Transverse colon (tissue), 4 donors: ENCODE measurements at regions not wholly inside any gene's neighbourhood (a gene's known extent, or its start where the extent isn't known, plus 50 kb on each side); places are given as distances from the start of the nearest gene placed in this dataset.

Experiments used
- DNase-seq: peaks from one replicate; pipeline ENCODE4 v3.0.0-alpha.2; 2019
- H3K27ac ChIP-seq, 4 donors: fragments of 200-600 bp; sonication (generic); 2 replicates each; pipeline ENCODE4 v1.5.1; 2016 to 2018; ENCODE audit warnings: inconsistent platforms in 4 of 4
- H3K27me3 ChIP-seq: fragments of 200-600 bp; sonication (generic); 2 replicates; pipeline ENCODE4 v1.5.1; 2017; ENCODE audit warnings: inconsistent platforms
- H3K36me3 ChIP-seq, 4 donors: fragments of 200-600 bp; sonication (generic); 2 replicates each; pipeline ENCODE4 v1.5.1; 2017 to 2019; ENCODE audit warnings: inconsistent platforms in 4 of 4
- H3K4me1 ChIP-seq, 4 donors: fragments of 200-600 bp; sonication (generic); 2 replicates each; pipeline ENCODE4 v1.5.1; 2017 to 2020; ENCODE audit warnings: inconsistent platforms in 4 of 4
- H3K4me3 ChIP-seq, 4 donors: fragments of 200-600 bp; sonication (generic); 1 replicate in 1 of 4; 2 replicates in 3 of 4; pipeline versions ENCODE4 v1.5.1 to v1.6.1; 2017 to 2019; ENCODE audit warnings: inconsistent platforms in 4 of 4
- H3K9me3 ChIP-seq, 2 donors: fragments of 200-600 bp; sonication (generic); 2 replicates each; pipeline ENCODE4 v1.5.1; 2017 to 2019; ENCODE audit warnings: inconsistent platforms in 2 of 2
- EP300 ChIP-seq: sonication (generic); formaldehyde crosslinking; IDR thresholded peaks from one replicate; pipeline ENCODE4 v1.6.1; 2017; ENCODE audit warnings: antibody characterized with exemption, low read depth
- POLR2A ChIP-seq: fragments of 450-650 bp; IDR thresholded peaks from one replicate; pipeline ENCODE4 v1.6.1; 2016; ENCODE audit warnings: antibody characterized with exemption, mild to moderate bottlenecking, moderate library complexity
- POLR2AphosphoS5 ChIP-seq, 3 donors: sonication (generic); formaldehyde crosslinking; IDR thresholded peaks; one replicate each; pipeline ENCODE4 v1.6.1; 2016; ENCODE audit warnings: antibody characterized with exemption in 3 of 3
- WGBS, 2 donors: methylation state at CpG; one replicate each; pipeline ENCODE4 v1.1.5; 2018; ENCODE audit warnings: low coverage in 1 of 2; 5-methylcytosine and 5-hydroxymethylcytosine counted together
- in situ Hi-C, 4 donors: fragments of 200-750 bp; cut with MboI; loops; one replicate each; pipeline versions ENCODE4 v1.15.0 to v1.15.1; 2017; ENCODE audit warnings: low sequenced_read_pairs in 3 of 4, low pct_ligation_motif_present in 1 of 4, low pct_unique_long_range_greater_than_20kb in 1 of 4
- intact Hi-C: fragments of 100-400 bp; cut with DNase I; formaldehyde crosslinking; loops from one replicate; pipeline ENCODE4 v1.15.1; 2023; ENCODE audit warnings: low total_unique reads
- TF ChIP-seq, protein P1 (sequence below), 5 experiments: fragments of 200-600 bp in 3 of 5; fragments of 450-650 bp in 2 of 5; sonication (generic) in 3 of 5; IDR thresholded peaks; 1 replicate in 2 of 5; 2 replicates in 3 of 5; pipeline ENCODE4 v1.5.1; 2016 to 2017; ENCODE audit warnings: antibody characterized with exemption in 5 of 5, inconsistent platforms in 3 of 5, mild to moderate bottlenecking in 2 of 5, moderate library complexity in 1 of 5

DNA sequence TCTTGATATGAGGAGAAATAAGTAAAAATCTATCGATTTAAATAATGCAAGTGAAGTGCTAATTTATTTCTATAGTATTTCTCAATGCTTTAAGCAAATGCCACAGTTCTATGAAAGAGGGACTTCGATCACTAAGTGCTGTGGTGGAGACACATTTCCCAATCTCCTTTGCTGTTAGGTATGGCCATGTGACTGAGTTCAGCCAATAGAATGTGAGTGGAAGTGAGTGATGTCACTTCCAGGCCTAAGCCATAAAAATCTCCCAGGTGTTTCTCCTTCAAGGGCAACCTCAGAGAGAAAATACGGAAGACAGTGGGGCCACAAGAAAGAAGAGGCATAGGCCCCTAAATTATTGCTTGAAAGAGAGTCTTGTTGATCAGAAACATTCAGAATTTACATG, 100.3 kb upstream of the ANKH start:
- Histone ChIP-seq H3K27ac (no peak overlapping the region), H3K27me3 (no peaks in the 10 kb centered on the region), H3K9me3 (no peaks in the 10 kb centered on the region), H3K4me3 (no peak overlapping the region), H3K4me1 (peaks cover 0 to 10% (median 3%) of the 10 kb centered on the region in 4 donors), H3K36me3 (no peaks in the 10 kb centered on the region)
- intact Hi-C loops (no loop called here), in situ Hi-C loops (no loop called here)
- TF ChIP-seq, protein P1, sequence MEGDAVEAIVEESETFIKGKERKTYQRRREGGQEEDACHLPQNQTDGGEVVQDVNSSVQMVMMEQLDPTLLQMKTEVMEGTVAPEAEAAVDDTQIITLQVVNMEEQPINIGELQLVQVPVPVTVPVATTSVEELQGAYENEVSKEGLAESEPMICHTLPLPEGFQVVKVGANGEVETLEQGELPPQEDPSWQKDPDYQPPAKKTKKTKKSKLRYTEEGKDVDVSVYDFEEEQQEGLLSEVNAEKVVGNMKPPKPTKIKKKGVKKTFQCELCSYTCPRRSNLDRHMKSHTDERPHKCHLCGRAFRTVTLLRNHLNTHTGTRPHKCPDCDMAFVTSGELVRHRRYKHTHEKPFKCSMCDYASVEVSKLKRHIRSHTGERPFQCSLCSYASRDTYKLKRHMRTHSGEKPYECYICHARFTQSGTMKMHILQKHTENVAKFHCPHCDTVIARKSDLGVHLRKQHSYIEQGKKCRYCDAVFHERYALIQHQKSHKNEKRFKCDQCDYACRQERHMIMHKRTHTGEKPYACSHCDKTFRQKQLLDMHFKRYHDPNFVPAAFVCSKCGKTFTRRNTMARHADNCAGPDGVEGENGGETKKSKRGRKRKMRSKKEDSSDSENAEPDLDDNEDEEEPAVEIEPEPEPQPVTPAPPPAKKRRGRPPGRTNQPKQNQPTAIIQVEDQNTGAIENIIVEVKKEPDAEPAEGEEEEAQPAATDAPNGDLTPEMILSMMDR (IDR thresholded peaks at IDR 0.05), result no peak
- TF ChIP-seq POLR2A (no peak), POLR2AphosphoS5 (IDR thresholded peaks at IDR 0.05) (no peak)
- WGBS, 2 donors, result 94 to 100% methylated on average over 3 of the region's 3 CpGs
- no peak for DNase-seq

DNA sequence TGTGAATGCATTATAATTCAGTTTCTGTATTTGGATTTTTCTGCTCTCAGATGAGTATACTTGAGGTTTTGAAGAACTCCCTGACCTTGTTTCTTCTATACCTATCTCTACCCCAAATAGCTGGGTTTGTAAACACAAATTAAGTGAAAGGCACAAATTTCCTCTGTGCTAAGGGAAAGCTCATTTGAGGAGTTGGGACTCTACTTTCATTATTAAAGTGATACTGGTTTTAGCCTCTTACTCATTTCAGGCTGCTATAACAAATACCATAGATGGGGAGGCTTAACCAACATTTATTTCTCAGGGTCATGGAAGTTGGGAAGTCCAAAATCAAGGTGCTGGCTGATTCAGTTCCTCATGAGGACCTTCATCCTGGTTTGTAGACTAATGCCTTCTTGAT, 97.2 kb upstream of the ANKH start:
- intact Hi-C loops, result no loop called here
- TF ChIP-seq EP300, result no peak
- TF ChIP-seq POLR2AphosphoS5 (IDR thresholded peaks at IDR 0.05), result no peak
- no peak for TF ChIP-seq POLR2A
- TF ChIP-seq, protein P1 (IDR thresholded peaks at IDR 0.05), result no peak
- H3K36me3 ChIP-seq, result no peaks in the 10 kb centered on the region

DNA sequence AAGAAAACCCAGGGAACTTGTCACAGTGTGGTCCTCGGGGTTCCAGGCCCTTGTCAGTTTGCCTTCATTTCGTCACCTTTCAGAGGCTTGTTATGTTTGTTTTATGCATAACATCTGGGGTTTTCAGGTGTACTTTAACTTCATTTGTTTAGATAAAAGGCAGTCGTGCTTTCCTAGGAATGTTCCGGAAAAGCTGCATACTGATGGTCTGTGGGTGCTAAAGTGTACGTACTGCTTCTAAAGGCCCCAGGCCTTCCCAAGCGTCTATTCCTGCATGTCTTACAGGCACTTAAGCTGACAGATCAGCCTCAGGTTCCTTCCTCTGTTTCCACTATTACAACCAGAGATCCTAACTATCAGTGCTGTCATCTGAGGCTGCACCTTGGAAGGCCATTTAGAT, 95.6 kb upstream of the ANKH start:
- no peak overlapping the region for H3K27ac ChIP-seq
- DNase-seq, result no peak
- no peaks in the 10 kb centered on the region for H3K9me3 ChIP-seq
- intact Hi-C loops (no loop called here), in situ Hi-C loops (no loop called here)
- TF ChIP-seq POLR2AphosphoS5 (IDR thresholded peaks at IDR 0.05) (no peak), POLR2A (no peak), EP300 (no peak)
- TF ChIP-seq, protein P1 (IDR thresholded peaks at IDR 0.05), result no peak
- 80 to 86% methylated on average over 2 to 6 of the region's 6 CpGs for WGBS, 2 donors
- H3K27me3 ChIP-seq, result no peaks in the 10 kb centered on the region
- no peaks in the 10 kb centered on the region for H3K4me1 ChIP-seq
- H3K36me3 ChIP-seq, result no peaks in the 10 kb centered on the region
- no peak overlapping the region for H3K4me3 ChIP-seq

More for the DNA sequence above, 97.2 kb upstream of the ANKH start:
- H3K27ac ChIP-seq, result no peak overlapping the region
- in situ Hi-C loops, result no loop called here
- no peaks in the 10 kb centered on the region for H3K27me3 ChIP-seq
- no peaks in the 10 kb centered on the region for H3K9me3 ChIP-seq
- no peaks in the 10 kb centered on the region for H3K4me1 ChIP-seq
- DNase-seq, result no peak
- no peak overlapping the region for H3K4me3 ChIP-seq

DNA sequence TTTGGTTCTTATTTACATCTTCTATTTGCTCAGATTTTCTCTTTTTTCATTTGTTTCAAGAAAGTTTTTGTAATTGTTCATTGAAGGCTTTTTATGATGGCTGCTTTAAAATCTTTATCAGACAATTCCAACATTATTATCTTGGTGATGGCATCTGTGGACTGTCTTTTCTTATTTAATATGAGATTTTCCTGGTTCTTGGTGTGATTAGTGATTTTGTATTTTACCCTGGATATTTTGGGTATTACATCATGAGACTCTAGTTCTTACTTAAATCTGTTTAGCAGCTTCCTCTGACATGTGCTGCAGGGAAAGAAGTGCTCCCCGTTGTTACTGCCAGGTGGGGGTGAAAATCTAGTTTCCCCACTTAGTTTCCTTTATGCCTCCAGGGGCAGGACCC, 94.2 kb upstream of the ANKH start:
- no peak overlapping the region for H3K4me3 ChIP-seq
- no peaks in the 10 kb centered on the region for H3K36me3 ChIP-seq
- 80% methylated on average over 1 of the region's 1 CpG; no CpG with 5 or more reads in 1 of the 2 donors for WGBS, 2 donors
- intact Hi-C loops (no loop called here), in situ Hi-C loops (no loop called here)
- no peaks in the 10 kb centered on the region for H3K9me3 ChIP-seq
- no peaks in the 10 kb centered on the region for H3K27me3 ChIP-seq
- no peak for DNase-seq
- TF ChIP-seq EP300 (no peak), POLR2AphosphoS5 (IDR thresholded peaks at IDR 0.05) (no peak), POLR2A (no peak)
- TF ChIP-seq, protein P1 (IDR thresholded peaks at IDR 0.05), result no peak
- H3K27ac ChIP-seq, result no peak overlapping the region
- no peaks in the 10 kb centered on the region for H3K4me1 ChIP-seq
